Fibroblast of pulmonary artery (primary cell): ENCODE measurements at regions not wholly inside any gene's neighbourhood (a gene's known extent, or its start where the extent isn't known, plus 50 kb on each side); places are given as distances from the start of the nearest gene placed in this dataset.

Experiments used
- DNase-seq: peaks from one replicate; pipeline ENCODE4 v3.0.0-alpha.2; 2010; ENCODE audit warnings: low read depth
- H3K4me3 ChIP-seq: replicated peaks from 2 replicates; pipeline ENCODE4 v1.5.1; 2011; ENCODE audit warnings: low read depth, mild to moderate bottlenecking, control low read depth, low read length, moderate library complexity
- TF ChIP-seq, protein P1 (sequence below): IDR thresholded peaks from 2 replicates; pipeline ENCODE4 v1.5.1; 2011; ENCODE audit warnings: mild to moderate bottlenecking, control low read depth, low read length, inconsistent platforms; ENCODE audit errors: missing control alignments

DNA sequence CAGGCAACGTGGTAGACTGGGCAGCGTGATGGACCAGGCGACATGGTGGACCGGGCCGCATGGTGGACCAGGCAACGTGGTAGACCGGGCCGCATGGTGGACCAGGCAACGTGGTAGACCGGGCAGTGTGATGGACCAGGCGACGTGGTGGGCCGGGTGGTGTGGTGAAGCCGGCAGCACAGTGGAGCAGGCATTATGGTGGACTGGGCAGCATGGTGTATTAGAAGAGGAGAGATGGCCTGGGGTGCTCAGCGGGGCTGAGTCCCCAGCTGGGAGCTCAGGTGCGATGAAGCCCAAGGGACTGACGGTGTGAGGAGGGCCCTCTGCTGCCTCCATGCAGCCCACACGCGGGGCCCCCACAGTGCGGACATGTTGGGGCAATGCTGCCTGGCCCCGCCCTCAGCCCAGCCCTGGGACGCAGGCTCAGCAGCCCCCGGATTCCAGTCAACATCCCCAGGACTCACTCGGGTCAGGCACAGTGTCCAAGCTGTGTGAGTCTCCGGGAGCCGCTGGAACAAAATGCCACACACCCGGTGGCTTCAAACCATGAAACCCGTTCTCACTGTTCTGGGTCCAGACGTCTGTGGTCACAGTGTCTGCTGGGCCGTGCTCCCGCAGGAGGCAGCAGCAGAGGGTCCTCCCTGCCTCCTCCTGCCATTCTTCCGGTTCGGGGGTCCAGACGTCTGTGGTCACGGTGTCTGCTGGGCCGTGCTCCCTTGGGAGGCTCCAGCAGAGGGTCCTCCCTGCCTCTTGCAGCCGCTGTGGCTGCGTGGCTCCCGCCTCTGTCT is 1084.9 kb downstream of the BRD1 start:
- no peak for DNase-seq
- no peak overlapping the region for H3K4me3 ChIP-seq
- TF ChIP-seq, protein P1, sequence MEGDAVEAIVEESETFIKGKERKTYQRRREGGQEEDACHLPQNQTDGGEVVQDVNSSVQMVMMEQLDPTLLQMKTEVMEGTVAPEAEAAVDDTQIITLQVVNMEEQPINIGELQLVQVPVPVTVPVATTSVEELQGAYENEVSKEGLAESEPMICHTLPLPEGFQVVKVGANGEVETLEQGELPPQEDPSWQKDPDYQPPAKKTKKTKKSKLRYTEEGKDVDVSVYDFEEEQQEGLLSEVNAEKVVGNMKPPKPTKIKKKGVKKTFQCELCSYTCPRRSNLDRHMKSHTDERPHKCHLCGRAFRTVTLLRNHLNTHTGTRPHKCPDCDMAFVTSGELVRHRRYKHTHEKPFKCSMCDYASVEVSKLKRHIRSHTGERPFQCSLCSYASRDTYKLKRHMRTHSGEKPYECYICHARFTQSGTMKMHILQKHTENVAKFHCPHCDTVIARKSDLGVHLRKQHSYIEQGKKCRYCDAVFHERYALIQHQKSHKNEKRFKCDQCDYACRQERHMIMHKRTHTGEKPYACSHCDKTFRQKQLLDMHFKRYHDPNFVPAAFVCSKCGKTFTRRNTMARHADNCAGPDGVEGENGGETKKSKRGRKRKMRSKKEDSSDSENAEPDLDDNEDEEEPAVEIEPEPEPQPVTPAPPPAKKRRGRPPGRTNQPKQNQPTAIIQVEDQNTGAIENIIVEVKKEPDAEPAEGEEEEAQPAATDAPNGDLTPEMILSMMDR, result no peak

DNA sequence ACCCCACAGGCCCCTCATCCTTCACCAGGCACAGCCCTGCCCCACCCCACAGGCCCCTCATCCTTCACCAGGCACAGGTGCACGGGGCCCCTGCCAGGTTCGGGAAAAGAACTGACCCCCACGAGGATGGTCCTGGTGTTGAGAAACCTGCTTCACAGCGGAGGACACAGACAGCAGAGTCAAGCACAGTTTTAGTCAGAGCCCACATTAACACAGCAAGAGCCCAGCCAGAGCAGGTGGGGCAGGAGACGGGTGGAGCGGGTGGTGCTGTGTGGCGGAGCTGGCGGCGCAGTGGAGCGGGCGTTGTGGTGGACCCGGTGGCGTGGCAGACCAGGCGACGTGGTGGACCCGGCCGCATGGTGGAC is 1085.5 kb downstream of the BRD1 start:
- no peak for DNase-seq
- TF ChIP-seq, protein P1, result no peak
- H3K4me3 ChIP-seq, result no peak overlapping the region

DNA sequence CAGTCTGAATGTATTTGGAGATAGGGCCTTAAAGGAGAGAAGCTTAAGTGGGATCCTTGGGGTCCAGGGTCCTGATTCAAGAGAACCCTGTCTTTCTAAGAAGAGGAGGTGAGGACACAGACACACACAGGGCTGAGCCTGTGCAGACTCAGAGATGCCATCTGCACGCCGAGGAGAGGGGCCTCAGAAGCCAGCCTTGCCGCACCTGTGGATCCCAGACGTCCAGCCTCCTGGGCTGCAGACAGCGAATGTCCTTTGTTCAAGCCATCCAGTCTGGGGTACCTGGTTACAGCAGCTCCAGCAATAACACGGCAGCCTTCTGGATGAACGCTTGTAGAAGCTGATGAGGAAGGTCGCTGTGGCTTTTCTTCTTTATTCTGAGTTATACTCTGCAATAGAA is 1086.1 kb downstream of the BRD1 start:
- DNase-seq, result no peak
- TF ChIP-seq, protein P1, result no peak
- no peak overlapping the region for H3K4me3 ChIP-seq

DNA sequence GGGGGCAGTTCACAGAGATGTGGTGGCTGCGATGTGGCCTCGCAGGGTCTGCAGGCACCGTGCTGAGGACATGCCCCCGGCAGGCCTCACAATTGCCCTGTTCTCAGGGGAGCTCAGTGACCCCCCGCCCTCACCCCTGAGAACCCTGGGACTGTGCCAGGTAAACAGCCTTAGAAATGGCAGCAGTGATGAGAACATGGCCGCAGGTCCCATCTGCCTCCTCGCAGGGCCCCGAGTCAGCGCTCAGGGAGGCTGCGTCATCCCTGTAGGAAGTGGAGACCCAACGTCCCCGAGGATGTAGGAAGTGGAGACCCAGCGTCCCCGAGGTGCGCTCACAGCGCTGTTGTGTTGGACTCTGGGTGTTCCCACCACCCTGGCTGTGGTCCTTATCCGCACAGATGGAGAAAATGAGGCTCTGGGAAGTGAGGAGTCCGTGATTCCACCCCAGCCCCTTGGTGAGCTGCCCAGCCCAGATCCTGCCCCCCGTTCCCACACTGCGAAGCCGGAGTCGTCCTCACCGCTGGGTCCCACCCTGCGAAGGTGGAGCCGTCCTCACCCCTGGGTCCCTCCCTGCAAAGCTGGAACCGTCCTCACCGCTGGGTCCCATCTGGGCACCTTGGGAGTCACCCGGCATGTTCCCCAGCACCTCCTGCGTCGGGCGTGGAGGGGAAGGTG is 1086.8 kb downstream of the BRD1 start:
- H3K4me3 ChIP-seq, result no peak overlapping the region
- no peak for DNase-seq
- TF ChIP-seq, protein P1, result no peak

DNA sequence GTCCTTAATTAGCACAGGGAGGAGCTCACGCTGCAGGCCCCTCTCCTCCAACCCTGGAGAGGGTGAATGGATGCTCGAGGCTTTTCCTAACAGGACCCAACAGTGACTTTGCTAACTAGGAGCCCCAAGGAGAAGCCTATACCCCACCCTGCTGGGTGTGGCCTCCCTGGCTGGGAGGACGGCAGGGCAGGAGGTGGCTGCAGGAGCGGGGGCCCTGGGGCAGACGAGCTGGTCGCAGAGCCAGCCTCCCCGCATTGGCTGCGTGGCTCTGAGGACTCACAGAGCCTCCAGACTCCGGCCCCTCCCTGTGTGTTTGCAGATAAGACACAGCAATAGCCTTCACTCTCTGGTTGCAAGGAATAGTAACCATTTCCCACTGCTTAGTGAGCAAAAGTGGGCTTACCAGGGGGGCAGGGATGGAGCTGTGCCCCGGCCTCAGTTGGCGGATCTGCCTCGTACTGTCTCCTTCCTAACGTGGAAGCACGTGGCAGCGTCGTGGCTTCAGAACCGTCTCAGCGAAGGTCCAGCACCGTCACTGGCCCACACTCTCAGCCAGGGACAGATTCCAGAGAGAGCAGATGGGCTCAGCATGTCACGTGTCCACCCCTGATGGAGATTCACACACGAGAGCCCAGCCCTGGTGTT is 1087.5 kb downstream of the BRD1 start:
- TF ChIP-seq, protein P1, result no peak
- DNase-seq, result no peak
- no peak overlapping the region for H3K4me3 ChIP-seq

DNA sequence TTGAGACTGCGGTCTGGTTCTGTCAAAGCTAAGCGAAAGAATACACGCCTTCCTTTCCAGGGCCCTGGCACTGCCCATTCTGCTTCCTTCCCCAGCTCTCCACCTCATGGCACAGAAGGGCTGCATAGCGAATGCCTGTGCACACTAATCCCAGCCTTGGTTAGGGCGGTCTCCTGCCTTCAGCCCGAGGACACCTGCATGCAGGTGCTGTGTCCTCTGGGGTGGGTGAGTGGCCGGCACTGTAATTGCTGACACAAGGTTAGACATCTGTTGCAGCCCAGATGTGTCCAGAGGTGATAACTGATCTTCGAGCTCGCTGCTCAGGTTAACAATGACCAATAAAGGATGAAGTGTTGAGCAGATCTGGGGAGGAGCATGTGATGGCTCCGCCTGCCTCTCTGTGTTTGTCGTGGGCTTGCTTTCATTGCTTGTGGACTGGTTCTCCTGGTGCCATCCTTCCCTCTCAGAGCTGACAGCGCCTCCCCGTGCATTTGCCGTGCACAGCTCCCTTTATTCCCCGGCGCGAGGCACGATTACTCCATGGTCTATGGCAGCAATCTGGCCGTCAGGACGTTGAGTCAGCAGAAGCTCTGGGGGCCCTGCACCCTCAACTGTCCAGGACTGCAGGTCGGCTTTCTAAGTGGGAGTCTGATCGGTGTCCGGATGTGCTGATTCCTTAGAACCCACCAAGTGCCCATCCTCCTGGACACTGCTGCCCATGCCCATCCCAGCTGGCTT is 1088.2 kb downstream of the BRD1 start:
- TF ChIP-seq, protein P1, result no peak
- no peak for DNase-seq

More for the DNA sequence above, 1088.2 kb downstream of the BRD1 start:
- H3K4me3 ChIP-seq, result no peak overlapping the region
